Esophagus squamous epithelium (tissue), 4 donors: ENCODE measurements at regions not wholly inside any gene's neighbourhood (a gene's known extent, or its start where the extent isn't known, plus 50 kb on each side); places are given as distances from the start of the nearest gene placed in this dataset.

Experiments used
- POLR2A ChIP-seq, 4 donors: fragments of 450-650 bp; IDR thresholded peaks; one replicate each; pipeline ENCODE4 v1.6.1; 2017; ENCODE audit warnings: antibody characterized with exemption in 4 of 4, mild to moderate bottlenecking in 4 of 4, moderate library complexity in 3 of 4
- TF ChIP-seq, protein P1 (sequence below), 6 experiments: fragments of 450-650 bp in 4 of 6; fragments of 200-600 bp in 2 of 6; sonication (generic) in 2 of 6; IDR thresholded peaks; one replicate each; pipeline ENCODE4 v1.5.1; 2016 to 2019; ENCODE audit warnings: antibody characterized with exemption in 6 of 6, mild to moderate bottlenecking in 4 of 6, moderate library complexity in 4 of 6

DNA sequence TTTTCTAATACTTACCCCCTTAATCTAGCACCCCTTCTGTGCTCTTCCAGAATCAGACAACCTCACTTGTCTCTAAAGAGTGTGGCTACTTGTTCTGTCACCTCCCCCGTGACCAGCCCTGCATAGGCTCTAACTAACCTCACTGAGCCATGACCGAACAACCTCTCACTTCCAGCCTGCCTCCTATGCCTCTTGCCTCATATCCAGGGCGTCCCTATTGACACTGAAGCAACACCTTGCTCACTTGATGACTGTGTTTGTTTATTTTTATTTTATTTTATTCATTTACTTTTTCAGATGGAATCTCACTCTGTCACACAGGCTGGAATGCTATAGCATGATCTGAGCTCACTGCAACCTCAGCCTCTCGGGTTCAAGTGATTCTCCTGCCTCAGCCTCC is 235.1 kb upstream of the B3GALT2 start:
- TF ChIP-seq POLR2A (IDR thresholded peaks at IDR 0.05): no peak
- TF ChIP-seq, protein P1, sequence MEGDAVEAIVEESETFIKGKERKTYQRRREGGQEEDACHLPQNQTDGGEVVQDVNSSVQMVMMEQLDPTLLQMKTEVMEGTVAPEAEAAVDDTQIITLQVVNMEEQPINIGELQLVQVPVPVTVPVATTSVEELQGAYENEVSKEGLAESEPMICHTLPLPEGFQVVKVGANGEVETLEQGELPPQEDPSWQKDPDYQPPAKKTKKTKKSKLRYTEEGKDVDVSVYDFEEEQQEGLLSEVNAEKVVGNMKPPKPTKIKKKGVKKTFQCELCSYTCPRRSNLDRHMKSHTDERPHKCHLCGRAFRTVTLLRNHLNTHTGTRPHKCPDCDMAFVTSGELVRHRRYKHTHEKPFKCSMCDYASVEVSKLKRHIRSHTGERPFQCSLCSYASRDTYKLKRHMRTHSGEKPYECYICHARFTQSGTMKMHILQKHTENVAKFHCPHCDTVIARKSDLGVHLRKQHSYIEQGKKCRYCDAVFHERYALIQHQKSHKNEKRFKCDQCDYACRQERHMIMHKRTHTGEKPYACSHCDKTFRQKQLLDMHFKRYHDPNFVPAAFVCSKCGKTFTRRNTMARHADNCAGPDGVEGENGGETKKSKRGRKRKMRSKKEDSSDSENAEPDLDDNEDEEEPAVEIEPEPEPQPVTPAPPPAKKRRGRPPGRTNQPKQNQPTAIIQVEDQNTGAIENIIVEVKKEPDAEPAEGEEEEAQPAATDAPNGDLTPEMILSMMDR (IDR thresholded peaks at IDR 0.05): no peak
